ENCODE measurements at regions not wholly inside any gene's neighbourhood (a gene's known extent, or its start where the extent isn't known, plus 50 kb on each side); places are given as distances from the start of the nearest gene placed in this dataset.

- no peak for TF ChIP-seq CTCF (conservative IDR thresholded peaks at IDR 0.05; ENCODE audit: low read depth in 2 of 2)
- TF ChIP-seq POLR2AphosphoS5 (IDR thresholded peaks at IDR 0.05; ENCODE audit: low read depth) = no peak
- no peak for TF ChIP-seq EZH2phosphoT487 (IDR thresholded peaks at IDR 0.05; ENCODE audit: unreplicated experiment)
- no peak for TF ChIP-seq REST (IDR thresholded peaks at IDR 0.05; ENCODE audit: unreplicated experiment)
- TF ChIP-seq EZH2 (IDR thresholded peaks at IDR 0.05; ENCODE audit: low read depth, unreplicated experiment) = no peak
- TF ChIP-seq JUNB (IDR thresholded peaks at IDR 0.05; ENCODE audit: unreplicated experiment) = no peak
- TF ChIP-seq CREB1 (CRISPR knock-in tag; IDR thresholded peaks at IDR 0.05; ENCODE audit: low read depth) = no peak
- TF ChIP-seq STAT1 (IDR thresholded peaks at IDR 0.05; ENCODE audit: unreplicated experiment) = no peak
- TF ChIP-seq ETS1 (IDR thresholded peaks at IDR 0.05) = no peak
- TF ChIP-seq ZNF114 (CRISPR knock-in tag; IDR thresholded peaks at IDR 0.05) = no peak
- TF ChIP-seq NANOG (IDR thresholded peaks at IDR 0.05; ENCODE audit: borderline replicate concordance) = no peak
Observed at GRCh38 chr4:15173251-15173650, 171.0 kb downstream of the CPEB2 start.
